ENCODE measurements at regions not wholly inside any gene's neighbourhood (a gene's known extent, or its start where the extent isn't known, plus 50 kb on each side); places are given as distances from the start of the nearest gene placed in this dataset.

DNA sequence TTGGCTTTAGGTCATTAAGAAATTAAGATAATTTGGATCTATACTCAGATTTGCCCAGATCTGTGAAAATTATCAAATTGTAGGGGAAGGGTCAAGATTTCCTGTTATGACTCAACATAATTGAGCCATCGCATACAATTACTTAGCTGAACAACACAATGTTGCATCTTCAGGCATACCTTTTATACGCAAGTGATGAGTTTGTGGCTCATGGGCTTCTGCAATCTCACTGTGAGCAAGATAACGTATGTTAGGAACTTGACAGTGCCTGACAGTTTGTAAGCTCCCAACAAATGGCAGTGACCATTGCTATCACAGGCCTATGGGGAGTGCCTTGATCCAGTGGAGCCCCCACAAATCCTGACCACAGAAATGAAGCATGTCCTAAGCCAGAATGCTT, 199.7 kb downstream of the BCAT1 start:
- FAIRE-seq = no peak
- Histone ChIP-seq H3K79me2 (ENCODE audit: control insufficient read depth, insufficient read depth, low read length) (no peaks in the 10 kb centered on the region), H3K4me3 (replicated peaks in 1 of 3; ENCODE audit: insufficient read depth in 1 of 3, low read depth in 1 of 3, low read length in 3 of 3) (no peak overlapping the region), H3K9me1 (replicated peaks; ENCODE audit: control insufficient read depth, extremely low read depth, insufficient read depth, low read length) (no peaks in the 10 kb centered on the region), H3K27ac (ENCODE audit: insufficient read depth, low read depth, low read length) (no peak overlapping the region), H3K4me1 (ENCODE audit: control insufficient read depth, extremely low read depth, insufficient read depth, low read length) (no peaks in the 10 kb centered on the region), H3K27me3 (ENCODE audit: control insufficient read depth in 2 of 2, insufficient read depth in 2 of 2, low read length in 2 of 2) (peaks cover 2 to 3% of the 10 kb centered on the region in 2 experiments), H4K20me1 (replicated peaks; ENCODE audit: control insufficient read depth, extremely low read depth, insufficient read depth, low read length) (no peaks in the 10 kb centered on the region), H3K9ac (replicated peaks; ENCODE audit: extremely low read depth, insufficient read depth, low read length) (no peak overlapping the region), H3K4me2 (ENCODE audit: insufficient read depth, low read length) (no peak overlapping the region), H2AFZ (ENCODE audit: low read depth, low read length) (no peak overlapping the region), H3K9me3 (replicated peaks; ENCODE audit: control insufficient read depth, insufficient read depth, low read length) (no peaks in the 10 kb centered on the region), H3K36me3 (ENCODE audit: control insufficient read depth in 2 of 2, extremely low read depth in 1 of 2, insufficient read depth in 2 of 2, low read length in 2 of 2) (no peaks in the 10 kb centered on the region)
- BruUV-seq (replicated peaks) = no TSS peak
- no peak for TF ChIP-seq GATA2 (IDR thresholded peaks at IDR 0.05; ENCODE audit: insufficient read depth, insufficient read length, low read depth, low read length)
- TF ChIP-seq POLR2A (IDR thresholded peaks at IDR 0.05; ENCODE audit: low read depth, low read length) = no peak
- TF ChIP-seq POLR2AphosphoS5 (IDR thresholded peaks at IDR 0.05; ENCODE audit: insufficient read depth, low read depth, low read length) = no peak
- TF ChIP-seq, protein P1, sequence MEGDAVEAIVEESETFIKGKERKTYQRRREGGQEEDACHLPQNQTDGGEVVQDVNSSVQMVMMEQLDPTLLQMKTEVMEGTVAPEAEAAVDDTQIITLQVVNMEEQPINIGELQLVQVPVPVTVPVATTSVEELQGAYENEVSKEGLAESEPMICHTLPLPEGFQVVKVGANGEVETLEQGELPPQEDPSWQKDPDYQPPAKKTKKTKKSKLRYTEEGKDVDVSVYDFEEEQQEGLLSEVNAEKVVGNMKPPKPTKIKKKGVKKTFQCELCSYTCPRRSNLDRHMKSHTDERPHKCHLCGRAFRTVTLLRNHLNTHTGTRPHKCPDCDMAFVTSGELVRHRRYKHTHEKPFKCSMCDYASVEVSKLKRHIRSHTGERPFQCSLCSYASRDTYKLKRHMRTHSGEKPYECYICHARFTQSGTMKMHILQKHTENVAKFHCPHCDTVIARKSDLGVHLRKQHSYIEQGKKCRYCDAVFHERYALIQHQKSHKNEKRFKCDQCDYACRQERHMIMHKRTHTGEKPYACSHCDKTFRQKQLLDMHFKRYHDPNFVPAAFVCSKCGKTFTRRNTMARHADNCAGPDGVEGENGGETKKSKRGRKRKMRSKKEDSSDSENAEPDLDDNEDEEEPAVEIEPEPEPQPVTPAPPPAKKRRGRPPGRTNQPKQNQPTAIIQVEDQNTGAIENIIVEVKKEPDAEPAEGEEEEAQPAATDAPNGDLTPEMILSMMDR (IDR thresholded peaks at IDR 0.05; ENCODE audit: extremely low read depth in 1 of 2, insufficient read depth in 1 of 2, low read depth in 1 of 2, low read length in 2 of 2) = no peak
- TF ChIP-seq EZH2 (IDR thresholded peaks at IDR 0.05; ENCODE audit: borderline replicate concordance, low read depth, low read length, severe bottlenecking) = no peak
- no peak for TF ChIP-seq FOS (IDR thresholded peaks at IDR 0.05; ENCODE audit: borderline replicate concordance, insufficient read depth, low read length)
- TF ChIP-seq JUN (IDR thresholded peaks at IDR 0.05; ENCODE audit: borderline replicate concordance, insufficient read depth, insufficient read length, low read depth) = no peak
- TF ChIP-seq, protein P2, sequence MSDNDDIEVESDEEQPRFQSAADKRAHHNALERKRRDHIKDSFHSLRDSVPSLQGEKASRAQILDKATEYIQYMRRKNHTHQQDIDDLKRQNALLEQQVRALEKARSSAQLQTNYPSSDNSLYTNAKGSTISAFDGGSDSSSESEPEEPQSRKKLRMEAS (IDR thresholded peaks at IDR 0.05; ENCODE audit: insufficient read depth, insufficient read length) = no peak
- TF ChIP-seq MYC (IDR thresholded peaks at IDR 0.05; ENCODE audit: low read depth, low read length) = no peak
- no peak for DNase-seq (ENCODE audit: low read depth, low spot score)
- intact Hi-C loops (cut with micrococcal nuclease) = no loop called here
- dilution Hi-C loops (cut with MboI; ENCODE audit: extremely low pct_ligation_motif_present, low sequenced_read_pairs) = no loop called here
- ChIA-PET CTCF (interaction anchor here (0.8 to 1.5 kb wide), 2 partner anchors 21 to 29 kb away, joined by 3 to 4 read pairs; no protein-coding TSS in a partner anchor), POLR2A (no interaction called here)
